Endometrial microvascular endothelial cells (primary cell): ENCODE measurements at regions not wholly inside any gene's neighbourhood (a gene's known extent, or its start where the extent isn't known, plus 50 kb on each side); places are given as distances from the start of the nearest gene placed in this dataset.
"Not testable (repeated sequence)": the region's sequence is repeated elsewhere in the genome, so short reads cannot be mapped to it uniquely, and the experiment has no call there.

ENCODE experiments used
- in situ Hi-C: cut with HindIII; loops from 2 replicates; pipeline ENCODE4 v1.10.0; 2017; ENCODE audit warnings: low sequenced_read_pairs, low pct_unique_long_range_greater_than_20kb; ENCODE audit errors: inconsistent ontology term

DNA sequence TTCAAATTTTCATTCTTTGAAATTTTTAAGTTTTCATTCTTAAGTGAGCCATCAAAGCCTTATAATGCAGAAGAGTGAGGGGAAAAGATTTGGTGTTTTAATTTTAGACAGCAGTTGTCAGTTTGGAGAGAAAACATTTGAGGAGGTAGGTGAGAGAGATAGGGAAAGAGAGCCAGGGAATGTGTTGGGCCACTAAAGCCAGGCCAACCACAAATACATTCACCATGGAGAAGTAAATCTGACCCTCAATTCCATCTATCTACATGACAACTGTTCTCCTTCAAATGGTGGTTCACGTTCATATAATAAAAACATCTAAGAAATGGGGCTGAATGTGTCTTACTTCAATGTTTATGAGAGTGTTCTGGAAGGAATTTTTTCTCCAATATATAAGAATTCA, 553.0 kb upstream of the SYT4 start:
- in situ Hi-C loops: no loop called here

DNA sequence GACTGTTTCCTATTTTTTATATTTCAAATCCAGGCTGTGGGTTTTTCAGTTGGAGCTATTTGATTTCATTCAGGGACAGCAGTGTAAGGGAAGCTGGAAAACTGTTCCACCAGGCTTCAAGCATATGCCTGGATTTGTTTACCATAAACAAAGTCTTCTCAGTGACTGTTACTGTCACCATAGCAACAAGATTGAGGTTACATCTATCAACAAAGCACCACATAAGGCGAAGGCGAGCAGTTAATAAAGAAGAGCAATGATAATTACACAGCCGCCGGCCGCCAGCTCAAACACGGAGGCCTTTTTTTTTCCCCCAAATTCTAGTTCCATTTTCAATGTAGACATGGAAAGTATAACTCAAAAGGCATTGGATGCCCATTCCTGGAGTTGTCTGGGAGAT, 553.7 kb upstream of the SYT4 start:
- in situ Hi-C loops: no loop called here

GRCh38 chr18:43846299-43846698, 569.0 kb upstream of the SYT4 start:
- in situ Hi-C loops: no loop called here

- in situ Hi-C loops: no loop called here
Observed at GRCh38 chr18:43847164-43848091, 570.1 kb upstream of the SYT4 start.

GRCh38 chr18:43849831-43850230, 572.5 kb upstream of the SYT4 start:
- in situ Hi-C loops: not testable (repeated sequence)

GRCh38 chr18:43855376-43855775, 578.1 kb upstream of the SYT4 start:
- in situ Hi-C loops: no loop called here

GRCh38 chr18:43863180-43863579, 585.9 kb upstream of the SYT4 start:
- in situ Hi-C loops: no loop called here

DNA sequence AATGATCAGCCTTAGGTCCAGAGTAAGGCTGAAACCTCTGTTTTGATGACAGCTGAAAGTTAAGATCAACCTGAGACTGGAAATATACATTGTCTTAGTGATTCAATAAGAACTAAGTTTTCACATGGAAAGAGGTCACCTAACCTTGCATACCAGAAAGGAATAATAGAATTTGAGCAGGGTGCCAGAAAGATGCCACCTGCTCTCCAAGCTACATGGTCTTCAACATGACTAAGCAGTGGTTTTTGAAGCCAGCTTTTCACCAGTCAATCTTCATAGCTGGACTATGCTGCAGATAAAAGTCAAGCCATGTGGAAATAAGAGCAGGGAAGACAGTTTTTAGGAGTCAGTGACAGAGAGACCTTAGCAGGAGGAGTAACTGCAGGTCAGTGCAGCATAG, 589.4 kb upstream of the SYT4 start:
- in situ Hi-C loops: no loop called here

- in situ Hi-C loops: no loop called here
Observed at GRCh38 chr18:43868497-43868995, 591.3 kb upstream of the SYT4 start.

DNA sequence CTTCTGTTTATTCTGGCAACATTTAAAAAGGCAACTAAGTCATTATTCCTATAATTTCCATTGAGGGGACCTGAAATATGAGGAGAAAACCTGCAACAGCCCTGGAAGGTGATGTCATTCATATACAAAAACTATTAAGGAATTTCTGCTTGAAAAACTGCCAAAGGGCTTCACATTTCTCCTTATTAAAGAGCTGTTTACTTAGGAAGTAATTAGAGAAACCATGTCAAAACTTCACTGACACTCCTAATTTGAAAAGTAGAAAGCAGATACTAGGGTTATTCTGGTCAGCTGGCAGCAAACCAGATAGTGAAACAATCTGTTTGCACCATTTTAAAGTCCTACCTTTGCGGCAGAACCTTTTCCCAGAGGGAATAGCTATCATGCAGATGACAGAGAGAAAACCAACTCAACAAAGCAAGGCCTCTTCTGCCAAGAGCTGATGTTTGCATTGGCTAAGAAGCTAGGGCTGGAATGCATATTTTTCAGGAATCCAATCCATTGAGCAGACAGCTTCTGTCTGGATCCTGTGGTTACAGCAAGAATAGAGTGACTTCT, 592.2 kb upstream of the SYT4 start:
- in situ Hi-C loops: no loop called here

DNA sequence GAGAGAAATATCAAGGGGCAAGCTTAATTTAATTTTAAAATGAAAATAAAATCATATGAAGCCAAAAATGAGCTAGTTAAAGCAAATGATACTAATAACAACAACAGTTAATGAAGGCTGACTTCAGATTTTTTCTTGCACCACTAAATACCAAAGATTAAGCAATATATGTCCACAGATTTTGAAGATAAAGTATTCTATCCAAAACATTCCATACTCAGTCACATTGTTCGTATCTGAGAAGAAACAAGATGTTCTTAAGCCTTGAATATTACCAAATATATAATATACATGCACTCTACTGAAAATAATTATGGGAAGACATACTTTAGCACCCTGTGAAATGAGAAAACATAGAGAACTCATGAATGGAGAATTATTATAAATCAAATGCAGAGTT, 593.3 kb upstream of the SYT4 start:
- in situ Hi-C loops: no loop called here

GRCh38 chr18:43875511-43875910, 598.2 kb upstream of the SYT4 start:
- in situ Hi-C loops: no loop called here

DNA sequence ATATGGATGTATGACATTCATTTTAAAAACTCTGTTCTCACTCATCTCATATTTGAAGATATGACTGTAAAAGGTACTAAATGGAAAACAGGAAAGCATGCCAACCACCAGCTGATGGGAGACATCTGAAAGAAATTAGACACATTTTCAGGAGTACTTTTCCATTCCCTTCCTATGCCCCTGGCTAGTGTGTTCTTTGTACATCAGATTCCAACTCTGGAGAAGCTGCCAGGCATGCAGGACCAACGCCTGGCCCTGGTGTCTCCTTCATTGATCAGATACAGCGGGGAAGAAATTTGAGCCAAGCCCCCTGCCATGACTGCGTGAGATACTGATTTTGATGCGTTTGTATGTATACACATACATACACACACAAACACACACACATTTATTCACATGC, 599.0 kb upstream of the SYT4 start:
- in situ Hi-C loops: no loop called here

- in situ Hi-C loops: no loop called here
Observed at GRCh38 chr18:43876748-43877147, 599.5 kb upstream of the SYT4 start.

DNA sequence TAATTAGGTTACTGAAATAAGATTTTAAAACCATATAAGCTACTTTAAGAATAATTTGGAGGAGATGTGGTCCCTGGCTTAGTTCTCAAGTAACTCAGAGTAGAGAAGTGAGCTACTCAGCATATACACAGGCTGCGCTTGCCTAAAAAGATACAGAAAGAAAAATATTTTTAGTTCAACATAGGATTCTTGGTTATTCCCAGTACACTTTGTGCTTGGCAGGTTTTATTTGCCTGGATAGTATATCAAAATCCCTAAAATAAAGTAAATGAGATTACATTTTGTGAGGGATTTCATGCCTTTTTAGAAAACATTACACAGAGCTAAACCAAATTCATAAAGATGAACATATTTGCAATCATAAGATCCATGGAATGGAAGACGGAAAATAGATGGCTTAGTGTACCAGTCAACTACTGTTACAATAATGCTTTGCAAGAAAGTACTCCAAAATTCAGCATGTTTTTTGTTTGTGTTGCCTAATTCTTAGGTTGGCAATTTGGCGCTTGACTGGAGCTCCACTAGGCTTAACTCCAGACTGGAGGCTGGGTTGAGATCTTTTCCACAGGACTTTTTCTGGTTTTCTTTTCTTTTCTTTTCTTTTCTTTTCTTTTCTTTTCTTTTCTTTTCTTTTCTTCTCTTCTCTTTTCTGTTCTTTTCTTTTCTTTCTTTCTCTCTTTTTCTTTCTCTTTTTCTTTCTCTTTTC, 600.5 kb upstream of the SYT4 start:
- in situ Hi-C loops: no loop called here

DNA sequence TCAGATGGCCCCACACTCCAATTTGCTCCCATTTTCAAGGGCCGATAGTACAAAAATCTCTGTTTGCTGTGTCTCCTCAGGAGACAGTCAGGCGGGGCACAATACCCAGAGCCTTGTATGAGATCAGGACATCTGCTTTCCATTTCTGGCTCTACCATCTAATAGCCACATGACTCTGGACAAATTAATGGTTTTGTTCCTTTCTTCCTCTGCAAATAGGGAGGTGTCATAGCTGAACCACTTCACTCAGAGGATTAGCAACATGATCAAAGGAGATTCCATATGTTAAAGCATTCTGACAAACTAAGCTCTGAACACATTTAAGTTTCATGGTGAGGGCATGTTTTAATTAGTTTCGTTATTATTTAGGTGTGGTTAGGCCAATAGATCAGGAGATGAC, 602.1 kb upstream of the SYT4 start:
- in situ Hi-C loops: no loop called here

- in situ Hi-C loops: no loop called here
Observed at GRCh38 chr18:43882358-43883055, 605.2 kb upstream of the SYT4 start.

GRCh38 chr18:43883886-43884285, 606.6 kb upstream of the SYT4 start:
- in situ Hi-C loops: no loop called here

DNA sequence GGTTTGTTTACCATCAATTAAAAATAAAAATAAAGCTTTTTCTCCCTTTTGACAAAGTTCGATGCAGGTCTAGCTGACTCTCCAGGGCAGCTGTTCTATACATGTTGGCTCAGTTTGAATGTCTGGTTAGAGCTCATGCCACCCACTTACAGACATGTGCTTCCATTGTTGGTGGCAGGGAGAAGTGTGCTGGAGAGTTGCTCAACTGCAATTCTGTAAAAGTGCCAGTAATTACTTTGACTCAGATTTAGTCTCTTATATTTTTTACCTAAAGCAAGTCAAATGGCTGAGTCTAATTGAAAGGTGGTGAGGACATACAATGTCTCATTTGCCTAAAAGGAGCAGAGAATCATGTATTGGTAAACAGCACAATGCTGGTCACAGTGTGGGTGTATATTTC, 609.1 kb upstream of the SYT4 start:
- in situ Hi-C loops: no loop called here
